ENCODE measurements at regions not wholly inside any gene's neighbourhood (a gene's known extent, or its start where the extent isn't known, plus 50 kb on each side); places are given as distances from the start of the nearest gene placed in this dataset.
"Not testable (repeated sequence)": the region's sequence is repeated elsewhere in the genome, so short reads cannot be mapped to it uniquely, and the experiment has no call there.

DNA sequence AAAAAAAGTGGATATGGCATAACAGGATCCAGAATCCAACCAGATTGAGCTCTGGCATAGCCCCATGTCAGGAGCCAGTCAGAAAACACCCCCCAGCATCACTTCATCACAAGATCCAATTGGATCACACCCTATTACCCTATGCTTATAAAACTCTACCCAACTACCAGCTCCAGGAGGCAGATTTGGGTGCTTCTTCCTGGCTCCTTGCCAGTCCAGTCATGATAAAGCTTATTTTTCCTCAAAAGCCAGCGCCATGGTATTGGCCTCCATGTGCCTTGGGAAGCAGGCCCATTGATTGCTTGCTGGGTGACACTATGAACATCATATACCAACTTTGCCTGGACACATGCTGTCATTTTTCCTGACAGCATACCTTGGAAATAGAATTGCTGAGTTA, 281.4 kb upstream of the MKLN1 start:
- DNase-seq (ENCODE audit: low read depth in 2 of 2): no peak

- DNase-seq (ENCODE audit: low read depth in 2 of 2): no peak
Measured at GRCh38 chr7:131047651-131048304, 279.9 kb upstream of the MKLN1 start.

DNA sequence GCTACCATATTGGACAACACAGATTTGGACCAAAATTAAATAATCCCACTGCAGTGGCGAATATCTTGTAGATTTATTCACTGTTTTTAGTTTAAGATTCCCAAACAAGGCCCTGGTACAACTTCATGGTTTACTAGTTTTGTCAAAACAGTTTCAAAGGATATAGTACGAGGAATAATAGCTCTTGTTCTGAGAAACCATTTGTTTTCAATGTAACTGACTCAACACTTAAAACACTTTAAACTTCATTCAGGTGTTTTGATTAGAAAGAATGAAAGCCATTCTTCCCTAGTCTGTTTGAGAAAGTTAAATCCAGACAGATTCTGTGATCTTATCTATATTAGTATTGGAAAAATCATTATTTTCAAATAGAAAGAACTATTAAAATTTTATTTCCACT, 276.4 kb upstream of the MKLN1 start:
- DNase-seq (ENCODE audit: low read depth in 2 of 2): no peak

DNA sequence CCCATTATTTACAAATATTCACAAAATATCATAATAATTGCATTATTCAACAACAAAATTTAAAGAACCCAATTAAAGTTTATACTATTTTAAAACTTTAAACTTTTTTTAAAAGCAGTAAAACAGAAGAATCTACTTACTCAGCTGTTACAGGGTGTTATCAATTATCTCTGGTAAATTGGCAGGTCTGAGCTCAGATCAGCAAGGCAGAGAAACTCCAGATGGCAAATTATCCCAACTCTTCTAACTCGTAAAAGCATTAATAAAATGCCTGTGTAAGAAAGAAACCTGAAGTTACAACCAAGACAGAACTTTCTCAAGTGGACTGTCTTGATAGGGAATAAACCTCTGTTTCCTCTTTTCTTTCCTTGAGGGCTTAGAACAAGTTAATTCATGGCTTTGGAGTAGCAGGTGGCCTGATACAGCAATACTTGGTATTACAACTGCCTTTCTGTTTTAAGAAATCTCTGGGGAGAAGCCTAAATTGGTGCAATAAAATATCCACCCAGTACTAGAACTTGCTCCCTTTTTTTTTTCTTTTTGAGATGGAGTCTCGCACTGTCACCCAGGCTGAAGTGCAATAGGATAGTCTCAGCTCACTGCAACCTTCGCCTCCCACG, 275.3 kb upstream of the MKLN1 start:
- DNase-seq (ENCODE audit: low read depth in 2 of 2): no peak

DNA sequence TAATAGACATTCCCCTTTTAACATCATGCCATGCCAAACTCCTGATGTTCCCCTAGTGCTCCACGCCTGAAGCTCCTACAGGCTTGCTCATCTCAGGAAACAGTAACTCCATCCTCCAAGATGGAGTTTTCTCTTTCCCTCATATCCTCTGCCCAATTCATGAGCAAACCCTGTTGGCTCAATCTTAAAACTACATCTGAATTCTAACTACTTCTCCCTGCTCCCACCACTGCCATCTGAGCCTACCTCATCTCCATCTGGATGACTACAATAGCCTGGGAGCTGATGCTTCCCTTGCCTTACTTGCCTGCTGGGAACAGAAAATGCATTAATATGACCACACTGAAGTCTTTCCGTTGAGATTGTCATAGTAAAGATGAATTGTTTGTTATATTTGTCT, 271.7 kb upstream of the MKLN1 start:
- no peak for DNase-seq (ENCODE audit: low read depth in 2 of 2)

DNA sequence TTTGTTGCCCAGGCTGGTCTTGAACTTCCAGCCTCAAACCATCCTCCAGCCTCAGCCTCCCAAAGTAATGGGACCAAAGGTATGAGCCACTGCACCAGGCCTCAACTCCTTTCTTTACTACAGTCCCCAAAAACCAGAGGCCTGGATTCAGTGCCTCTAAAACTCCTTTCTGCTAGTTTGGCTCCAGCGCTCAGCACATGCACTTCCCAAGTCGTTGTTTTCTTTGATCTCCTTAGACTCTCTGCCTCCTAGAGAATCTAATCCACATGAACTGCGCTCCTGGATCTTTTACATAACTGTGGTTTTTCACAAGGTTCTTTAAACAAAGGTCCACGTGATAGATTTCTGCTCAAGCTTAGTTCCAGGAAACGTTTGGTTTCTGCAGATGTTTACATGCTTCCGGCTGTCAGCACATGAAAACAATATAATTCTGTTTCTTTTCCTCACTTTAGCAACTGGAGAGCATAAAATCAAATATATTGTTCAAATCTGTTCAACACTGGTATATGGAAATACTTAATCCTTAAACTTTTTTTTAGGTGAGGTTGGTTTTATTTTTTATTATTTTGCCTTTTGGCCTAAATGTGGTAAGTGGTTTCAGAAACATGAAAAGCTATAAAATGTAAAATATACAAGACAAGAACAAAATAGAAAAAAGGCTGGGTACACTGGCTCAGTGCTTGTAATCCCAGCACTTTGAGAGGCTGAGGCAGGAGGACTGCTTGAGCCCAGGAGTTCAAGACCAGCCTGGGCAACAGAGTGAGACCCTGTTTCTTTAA, 270.5 kb upstream of the MKLN1 start:
- DNase-seq (ENCODE audit: low read depth in 2 of 2): no peak

DNA sequence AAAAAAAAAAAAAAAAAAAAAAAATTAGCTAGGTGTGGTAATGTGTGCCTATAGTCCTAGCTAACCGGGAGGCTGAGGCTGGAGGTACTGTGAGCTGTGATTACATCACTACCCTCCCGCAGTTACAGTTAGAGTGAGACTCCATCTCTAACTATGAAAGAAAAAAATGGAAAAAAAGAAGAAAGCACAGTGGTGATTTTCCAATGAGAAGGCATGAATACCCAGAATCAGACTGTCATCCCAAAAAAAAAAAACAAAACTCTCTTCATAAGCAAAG, 269.9 kb upstream of the MKLN1 start:
- no peak for DNase-seq (ENCODE audit: low read depth in 2 of 2)

DNA sequence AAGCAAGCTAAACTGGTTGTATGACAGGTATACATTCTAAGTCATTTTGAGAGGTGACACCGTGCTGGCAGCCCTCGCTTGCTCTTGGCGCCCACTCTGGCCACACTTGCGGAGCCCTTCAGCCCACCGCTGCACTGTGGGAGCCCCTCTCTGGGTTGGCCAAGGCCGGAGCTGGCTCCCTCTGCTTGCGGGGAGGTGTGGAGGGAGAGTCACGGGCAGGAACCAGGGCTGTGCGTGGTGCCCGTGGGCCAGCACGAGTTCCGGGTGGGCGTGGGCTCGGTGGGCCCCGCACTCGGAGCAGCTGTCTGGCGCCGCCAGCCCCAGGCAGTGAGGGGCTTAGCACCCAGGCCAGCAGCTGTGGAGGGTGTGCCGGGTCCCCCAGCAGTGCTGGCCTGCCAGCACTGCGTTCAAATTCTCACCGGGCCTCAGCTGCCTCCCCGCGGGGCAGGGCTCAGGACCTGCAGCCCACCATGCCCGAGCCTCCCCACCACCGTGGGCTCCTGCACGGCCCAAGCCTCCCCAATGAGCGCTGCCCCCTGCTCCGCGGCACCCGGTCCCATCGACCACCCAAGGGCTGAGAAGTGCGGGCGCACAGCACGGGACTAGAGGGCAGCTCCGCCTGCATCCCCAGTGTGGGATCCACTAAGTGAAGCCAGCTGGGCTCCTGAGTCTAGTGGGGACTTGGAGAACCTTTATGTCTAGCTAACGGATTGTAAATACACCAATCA, 269.0 kb upstream of the MKLN1 start:
- DNase-seq (ENCODE audit: low read depth in 2 of 2): not testable (repeated sequence)

DNA sequence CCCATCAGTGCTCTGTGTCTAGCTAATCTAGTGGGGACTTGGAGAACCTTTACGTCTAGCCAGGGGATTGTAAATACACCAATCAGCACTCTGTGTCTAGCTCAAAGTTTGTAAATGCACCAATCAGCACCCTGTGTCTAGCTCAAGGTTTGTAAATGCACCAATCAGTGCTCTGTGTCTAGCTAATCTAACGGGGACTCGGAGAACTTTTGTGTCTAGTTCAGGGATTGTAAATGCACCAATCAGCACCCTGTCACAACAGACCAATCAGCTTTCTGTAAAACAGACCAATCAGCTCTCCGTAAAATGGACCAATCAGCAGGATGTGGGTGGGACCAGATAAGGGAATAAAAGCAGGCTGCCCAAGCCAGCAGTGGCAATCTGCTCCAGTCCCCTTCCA, 268.3 kb upstream of the MKLN1 start:
- DNase-seq (ENCODE audit: low read depth in 2 of 2): not testable (repeated sequence)

DNA sequence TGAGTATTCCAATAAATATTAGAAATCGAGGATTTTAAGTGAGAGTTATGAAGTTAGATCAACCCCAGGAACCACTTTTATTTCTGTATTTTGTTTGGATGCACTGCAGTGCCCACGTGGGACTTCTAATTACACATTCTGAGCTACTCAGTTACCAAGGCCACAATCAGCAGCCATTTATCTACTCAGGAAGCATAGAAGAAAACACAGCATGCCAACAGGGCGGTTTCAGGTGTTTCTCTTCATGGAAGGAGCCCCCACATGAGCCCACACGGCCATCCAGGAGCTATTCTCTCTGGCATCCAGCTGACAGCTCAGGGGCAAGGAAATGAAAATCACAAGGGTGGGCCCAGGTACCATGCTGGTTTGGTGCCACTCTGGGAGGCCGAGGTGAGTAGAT, 266.5 kb upstream of the MKLN1 start:
- no peak for DNase-seq (ENCODE audit: low read depth in 2 of 2)

DNA sequence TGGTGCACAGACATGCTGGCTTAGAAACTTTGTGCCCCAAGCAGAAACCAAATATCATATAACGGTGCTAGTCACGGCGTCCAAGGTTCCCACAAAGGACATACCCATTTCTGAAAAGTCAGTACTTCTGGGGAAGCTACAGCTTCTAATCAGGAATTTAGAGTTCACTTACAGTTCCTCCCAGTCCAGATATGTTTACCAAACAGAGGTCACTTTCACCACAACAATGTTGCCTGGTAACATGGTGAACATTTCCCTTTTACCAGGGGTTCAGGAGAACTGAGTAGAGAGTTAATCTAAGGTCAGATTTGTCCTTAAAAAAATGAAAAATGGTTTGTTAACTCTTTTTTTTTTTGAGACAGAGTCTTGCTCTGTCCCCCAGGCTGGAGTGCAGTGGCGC, 265.9 kb upstream of the MKLN1 start:
- DNase-seq (ENCODE audit: low read depth in 2 of 2): no peak

- DNase-seq (ENCODE audit: low read depth in 2 of 2): no peak
Measured at GRCh38 chr7:131066635-131067034, 261.0 kb upstream of the MKLN1 start.

DNA sequence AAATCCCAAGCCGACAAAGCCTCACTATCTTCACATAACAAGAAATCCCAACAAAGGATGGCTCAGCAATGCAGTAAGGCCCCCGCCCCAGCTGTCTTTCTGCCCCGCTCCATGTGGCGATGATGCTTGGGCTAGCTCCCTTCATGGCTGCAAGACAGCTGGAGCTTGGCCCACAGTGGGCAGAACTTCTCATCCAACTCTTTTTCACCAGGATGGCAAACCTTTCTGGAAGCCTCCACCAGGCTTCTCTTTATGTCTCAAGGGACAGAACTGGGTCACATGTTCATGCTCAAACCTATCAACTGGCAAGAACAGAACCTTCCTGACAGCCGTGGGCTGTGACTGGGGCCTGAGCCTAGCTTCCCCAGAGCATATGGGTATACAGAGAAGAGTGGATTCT, 260.5 kb upstream of the MKLN1 start:
- no peak for DNase-seq (ENCODE audit: low read depth in 2 of 2)

GRCh38 chr7:131068604-131069021, 259.1 kb upstream of the MKLN1 start:
- DNase-seq (ENCODE audit: low read depth in 2 of 2): no peak

DNA sequence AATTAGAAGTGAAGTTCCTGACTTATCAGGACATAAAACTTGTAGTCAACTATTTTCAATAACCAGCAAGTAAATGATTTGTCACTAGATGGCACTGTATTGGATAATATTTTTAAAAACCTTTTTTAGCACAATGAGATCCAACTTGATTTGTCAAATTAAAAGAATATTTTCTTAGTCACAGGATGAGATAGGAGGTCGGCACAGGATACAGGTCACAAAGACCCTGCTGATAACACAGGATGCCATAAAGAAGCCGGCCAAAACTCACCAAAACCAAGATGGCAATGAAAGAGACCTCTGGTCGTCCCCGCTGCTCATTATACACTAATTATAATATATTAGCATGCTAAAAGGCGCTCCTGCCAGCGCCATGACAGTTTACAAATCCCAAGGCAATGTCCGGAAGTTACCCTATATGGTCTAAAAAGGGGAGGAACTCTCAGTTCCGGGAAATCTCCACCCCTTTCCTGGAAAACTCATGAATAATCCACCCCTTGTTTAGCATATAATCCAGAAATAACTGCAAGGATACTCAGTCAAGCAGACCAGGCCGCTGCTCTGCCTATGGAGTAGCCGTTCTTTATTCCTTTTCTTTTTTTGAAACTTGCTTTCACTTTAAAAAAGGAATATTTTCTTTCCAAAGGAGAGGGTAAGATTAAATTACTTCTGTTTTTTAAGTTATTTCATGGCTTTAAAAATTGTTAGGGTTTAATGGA, 255.7 kb upstream of the MKLN1 start:
- no peak for DNase-seq (ENCODE audit: low read depth in 2 of 2)

DNA sequence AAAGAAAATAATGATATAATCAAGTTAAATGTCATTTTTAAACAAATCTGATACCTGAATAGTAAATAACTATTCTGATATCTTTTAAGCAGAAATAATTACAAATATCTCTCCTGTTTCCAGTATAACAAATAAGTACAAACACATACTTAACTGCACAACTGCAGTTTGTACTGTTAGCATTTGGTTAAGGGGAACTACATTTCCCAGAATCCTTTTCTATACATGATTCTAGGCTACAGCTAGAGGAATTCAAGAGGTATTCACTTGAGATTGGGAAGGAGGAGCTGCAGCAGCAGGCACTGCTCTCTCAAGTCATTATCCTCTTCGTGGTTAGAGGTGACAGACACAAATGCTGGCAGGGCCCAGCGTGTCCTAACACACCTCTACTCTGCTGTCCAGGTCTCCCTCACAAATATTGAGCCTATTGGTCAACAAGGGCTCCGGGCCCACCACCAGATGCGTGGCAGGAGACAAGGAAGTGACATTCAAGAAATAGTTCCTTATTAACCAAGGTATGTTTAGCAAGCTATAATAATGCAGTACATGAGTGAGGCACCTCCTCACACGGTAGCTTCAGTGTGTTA, 255.1 kb upstream of the MKLN1 start:
- DNase-seq (ENCODE audit: low read depth in 2 of 2): no peak

GRCh38 chr7:131074043-131074442, 253.6 kb upstream of the MKLN1 start:
- DNase-seq (ENCODE audit: low read depth in 2 of 2): no peak

DNA sequence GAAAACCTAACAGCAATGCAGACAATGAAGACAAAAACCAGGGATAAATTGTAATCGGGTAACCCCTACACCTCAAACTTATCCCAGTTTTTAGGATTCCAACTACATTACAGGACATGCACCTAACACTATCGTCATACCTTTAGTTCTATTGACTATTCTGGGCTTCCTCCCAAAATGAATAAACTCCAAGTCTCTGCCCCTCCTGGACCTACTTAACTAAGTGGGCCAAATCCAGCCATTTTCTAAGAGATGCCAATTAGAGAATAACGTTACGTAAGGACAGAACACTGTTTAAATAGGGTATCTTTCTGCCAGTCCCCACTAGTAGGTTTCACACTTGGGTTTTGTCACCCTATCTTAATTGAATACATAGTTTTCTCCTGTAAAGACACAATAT, 253.1 kb upstream of the MKLN1 start:
- DNase-seq (ENCODE audit: low read depth in 2 of 2): no peak

DNA sequence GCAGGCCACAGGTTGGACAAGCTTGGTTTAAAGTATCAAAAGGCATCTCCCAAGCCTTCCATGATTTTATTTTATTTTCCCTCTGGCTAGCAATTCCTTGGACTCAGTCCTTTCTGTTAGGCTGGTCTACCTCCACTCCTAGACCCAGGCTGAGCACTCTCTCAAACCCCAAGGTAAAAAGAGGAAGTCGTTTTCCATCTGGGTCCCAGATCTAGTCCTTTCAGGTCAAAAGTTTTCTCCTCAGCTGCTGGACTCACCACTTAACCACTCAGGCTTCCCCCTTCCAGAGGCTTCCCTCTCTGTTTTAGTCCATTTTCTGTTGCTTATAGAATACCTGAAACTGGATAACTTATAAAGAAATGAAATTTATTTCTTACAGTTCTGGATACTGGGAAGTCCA, 252.3 kb upstream of the MKLN1 start:
- DNase-seq (ENCODE audit: low read depth in 2 of 2): no peak

- no peak for DNase-seq (ENCODE audit: low read depth in 2 of 2)
Measured at GRCh38 chr7:131076032-131076431, 251.6 kb upstream of the MKLN1 start.

DNA sequence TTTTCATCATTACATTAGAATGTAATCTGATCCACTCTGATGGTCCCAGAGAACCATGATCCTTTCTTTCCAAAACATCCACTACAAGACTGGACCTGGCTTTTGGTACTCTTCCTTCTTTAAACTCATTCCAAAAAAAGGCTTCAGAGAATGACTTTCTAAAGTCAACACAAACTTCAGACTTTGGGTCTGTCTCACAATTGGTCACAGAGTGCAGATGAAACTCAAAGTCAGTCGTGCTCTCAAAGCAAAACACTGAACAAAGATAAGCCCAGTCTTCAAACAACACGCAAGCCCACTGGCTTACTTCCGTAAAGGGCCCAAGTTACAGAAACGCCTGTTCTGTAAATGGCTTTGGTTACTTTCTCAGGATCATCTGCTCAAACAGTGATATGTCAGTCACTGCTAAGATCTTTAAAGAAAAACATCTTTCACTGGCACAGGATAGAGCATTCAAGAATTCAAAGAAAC, 250.9 kb upstream of the MKLN1 start:
- DNase-seq (ENCODE audit: low read depth in 2 of 2): no peak

- DNase-seq (ENCODE audit: low read depth in 2 of 2): no peak
Measured at GRCh38 chr7:131077735-131078134, 249.9 kb upstream of the MKLN1 start.

Data from stimulated activated CD8-positive, alpha-beta memory T cell treated with anti-CD3 and anti-CD28 coated beads, Interleukin-15, amount 100 ng/mL, for 4 hours (primary cell).